HCT116 (cell line): ENCODE measurements at regions not wholly inside any gene's neighbourhood (a gene's known extent, or its start where the extent isn't known, plus 50 kb on each side); places are given as distances from the start of the nearest gene placed in this dataset.

Experiments
- ATAC-seq: fragments of 200-7000 bp; cut with Tn5 transposase; 2 replicates; pipeline ENCODE4 v1.9.1; 2020; ENCODE audit warnings: mild to moderate bottlenecking, moderate library complexity
- BruUV-seq: library from RNA; stranded (reverse); fragments of 400-500 nt; replicated peaks from 2 replicates; lab custom pipeline; 2021; lab: Mats Ljungman, UMichigan
- CTCF ChIA-PET: fragments of 300-600 bp; sonication (Branson Sonifier 250); formaldehyde crosslinking; loops from one replicate; lab custom pipeline; 2021; ENCODE audit warnings: antibody characterized with exemption; lab: Charles Lee
- POLR2A ChIA-PET: fragments of 300-600, 350-600 bp; sonication (Branson Sonifier 250); formaldehyde crosslinking; loops from one replicate; lab custom pipeline; 2021; ENCODE audit warnings: antibody characterized with exemption; lab: Charles Lee
- RAD21 ChIA-PET, 2 experiments: fragments of 300-600 bp; sonication (Branson Sonifier 250); formaldehyde crosslinking; loops; one replicate each; lab custom pipeline; 2023; ENCODE audit warnings: low total read pairs in 2 of 2; ENCODE audit not compliant: uncharacterized antibody in 2 of 2, unreplicated experiment in 2 of 2, low non-redundant PET in 1 of 2; lab: Charles Lee
- DNase-seq: peaks from one replicate; pipeline ENCODE4 v3.0.0-alpha.2; 2010; ENCODE audit warnings: low read depth, low spot score
- H2AFZ ChIP-seq: fragments of 200-600 bp; shearing (Covaris generic), sonication (generic); 2 replicates; pipeline ENCODE4 v1.6.1; 2017; ENCODE audit warnings: low read depth, mixed run types, mixed read lengths, antibody characterized with exemption, low read length; ENCODE audit not compliant: poor library complexity, severe bottlenecking
- H3K27ac ChIP-seq: 2 replicates; pipeline ENCODE4 v1.5.1; 2012; ENCODE audit warnings: low read depth, low read length
- H3K27me3 ChIP-seq: fragments of 200-600 bp; sonication (generic); 2 replicates; pipeline ENCODE4 v1.6.1; 2016; ENCODE audit warnings: mixed run types, low read length, mixed read lengths; ENCODE audit not compliant: insufficient read depth
- H3K36me3 ChIP-seq, 2 experiments: fragments of 200-500 bp in 1 of 2; fragments of 200-600 bp in 1 of 2; sonication (Bioruptor generic) in 1 of 2; sonication (generic) in 1 of 2; 2 replicates each; pipeline versions ENCODE4 v1.5.1 to v1.6.1; 2014 to 2016; ENCODE audit warnings: low read length in 2 of 2, inconsistent platforms in 1 of 2, mixed read lengths in 1 of 2, mixed run types in 1 of 2; ENCODE audit not compliant: insufficient read depth in 2 of 2, control insufficient read depth in 1 of 2
- H3K4me1 ChIP-seq, 2 experiments: fragments of 200-600 bp in 1 of 2; sonication (generic) in 1 of 2; 2 replicates each; pipeline versions ENCODE4 v1.5.1 to v1.6.1; 2012 to 2017; ENCODE audit warnings: low read length in 2 of 2, inconsistent platforms in 1 of 2, mild to moderate bottlenecking in 1 of 2, mixed read lengths in 1 of 2, mixed run types in 1 of 2, moderate library complexity in 1 of 2; ENCODE audit not compliant: insufficient read depth in 2 of 2, control insufficient read depth in 1 of 2
- H3K4me2 ChIP-seq: fragments of 200-600 bp; sonication (generic); 2 replicates; pipeline ENCODE4 v1.6.1; 2017; ENCODE audit warnings: mixed run types, low read length, mixed read lengths
- H3K4me3 ChIP-seq, 2 experiments: fragments of 200-600 bp in 1 of 2; sonication (generic) in 1 of 2; replicated peaks in 1 of 2; 2 replicates each; pipeline ENCODE4 v1.5.1; 2011 to 2016; ENCODE audit warnings: low read length in 2 of 2, control low read depth in 1 of 2, low read depth in 1 of 2, mild to moderate bottlenecking in 1 of 2, mixed read lengths in 1 of 2, mixed run types in 1 of 2
- H3K79me2 ChIP-seq: fragments of 200-600 bp; sonication (generic); 2 replicates; pipeline ENCODE4 v1.6.1; 2017; ENCODE audit warnings: mild to moderate bottlenecking, mixed run types, low read length, moderate library complexity, mixed read lengths; ENCODE audit not compliant: insufficient read depth
- H3K9ac ChIP-seq: fragments of 200-600 bp; sonication (generic); 2 replicates; pipeline ENCODE4 v1.6.1; 2016; ENCODE audit warnings: low read length, mixed read lengths
- H3K9me2 ChIP-seq: fragments of 200-600 bp; sonication (generic), shearing (Covaris generic); 2 replicates; pipeline ENCODE4 v1.6.1; 2017; ENCODE audit warnings: mixed run types, mild to moderate bottlenecking, moderate library complexity; ENCODE audit not compliant: insufficient read depth
- H3K9me3 ChIP-seq, 2 experiments: fragments of 200-500 bp in 1 of 2; fragments of 200-600 bp in 1 of 2; sonication (Bioruptor generic) in 1 of 2; sonication (generic) in 1 of 2; 2 replicates each; pipeline ENCODE4 v1.6.1; 2014 to 2017; ENCODE audit warnings: low read length in 2 of 2, mixed read lengths in 2 of 2, inconsistent platforms in 1 of 2, low read depth in 1 of 2, mild to moderate bottlenecking in 1 of 2, mixed run types in 1 of 2, moderate library complexity in 1 of 2; ENCODE audit not compliant: control insufficient read depth in 1 of 2, insufficient read depth in 1 of 2
- H4K20me1 ChIP-seq: fragments of 200-600 bp; sonication (generic), shearing (Covaris generic); 2 replicates; pipeline ENCODE4 v1.6.1; 2017; ENCODE audit warnings: mixed run types, mild to moderate bottlenecking, moderate library complexity; ENCODE audit not compliant: insufficient read depth
- ATF3 ChIP-seq: IDR thresholded peaks from 2 replicates; pipeline ENCODE4 v1.6.1; 2012
- EGR1 ChIP-seq: IDR thresholded peaks from 2 replicates; pipeline ENCODE4 v1.6.1; 2012; ENCODE audit warnings: low read depth
- ELF1 ChIP-seq: IDR thresholded peaks from 2 replicates; pipeline ENCODE4 v1.6.1; 2012; ENCODE audit warnings: low read depth, borderline replicate concordance
- EZH2 ChIP-seq: fragments of 200-600 bp; sonication (generic); IDR thresholded peaks from 2 replicates; pipeline ENCODE4 v1.6.1; 2017; ENCODE audit warnings: antibody characterized with exemption, mixed run types
- MAX ChIP-seq: IDR thresholded peaks from 2 replicates; pipeline ENCODE4 v1.6.1; 2012
- POLR2AphosphoS5 ChIP-seq: IDR thresholded peaks from 2 replicates; pipeline ENCODE4 v1.6.1; 2011; ENCODE audit warnings: mild to moderate bottlenecking, low read depth, low read length, moderate library complexity
- RAD21 ChIP-seq: IDR thresholded peaks from 2 replicates; pipeline ENCODE4 v1.6.1; 2012; ENCODE audit warnings: low read depth, mild to moderate bottlenecking
- REST ChIP-seq: IDR thresholded peaks from 2 replicates; pipeline ENCODE4 v1.6.1; 2012; ENCODE audit warnings: low read depth
- SIN3A ChIP-seq: IDR thresholded peaks from 2 replicates; pipeline ENCODE4 v1.6.1; 2012; ENCODE audit warnings: low read depth
- SP1 ChIP-seq: IDR thresholded peaks from 2 replicates; pipeline ENCODE4 v1.6.1; 2012; ENCODE audit warnings: low read depth
- SRF ChIP-seq: IDR thresholded peaks from 2 replicates; pipeline ENCODE4 v1.6.1; 2012; ENCODE audit warnings: low read depth
- TCF7L2 ChIP-seq: IDR thresholded peaks from 2 replicates; pipeline ENCODE4 v1.7.0; 2011; ENCODE audit warnings: borderline replicate concordance, inconsistent platforms; ENCODE audit not compliant: insufficient read depth, insufficient read length; ENCODE audit errors: extremely low read depth
- YY1 ChIP-seq: IDR thresholded peaks from 2 replicates; pipeline ENCODE4 v1.6.1; 2011; ENCODE audit warnings: low read length, low read depth, moderate library complexity, mild to moderate bottlenecking; ENCODE audit not compliant: insufficient replicate concordance; ENCODE audit errors: extremely low read depth
- ZNF274 ChIP-seq: fragments of 200-500 bp; sonication (Bioruptor generic); IDR thresholded peaks from 2 replicates; pipeline ENCODE4 v1.6.1; 2014; ENCODE audit warnings: mild to moderate bottlenecking, low read depth, low read length, inconsistent platforms
- intact Hi-C: fragments of 100-400 bp; cut with micrococcal nuclease; formaldehyde crosslinking; loops from 2 replicates; pipeline ENCODE4 v1.10.0; 2022

- Histone ChIP-seq H3K4me2 (peak overlapping the region; percentile 40), H3K9me2 (no peaks in the 10 kb centered on the region), H3K9ac (no peak overlapping the region), H4K20me1 (no peaks in the 10 kb centered on the region), H3K4me3 (no peak overlapping the region), H3K9me3 (no peaks in the 10 kb centered on the region), H3K27ac (no peak overlapping the region)
- CTCF ChIA-PET = no interaction called here
- DNase-seq (no peak), ATAC-seq (no peak)
- intact Hi-C loops = no loop called here
- TF ChIP-seq EGR1 (0 out of 2 replicates have a peak, but pooled peaks have one; percentile 40), TCF7L2 (no peak)
- TF ChIP-seq, all 23 proteins: peak for 1
- POLR2A ChIA-PET = no interaction called here
- Histone ChIP-seq H3K27me3 (no peaks in the 10 kb centered on the region), H3K79me2 (no peaks in the 10 kb centered on the region), H3K36me3 (no peaks in the 10 kb centered on the region), H2AFZ (peak overlapping the region; percentile 67), H3K4me1 (peaks cover 21 to 27% of the 10 kb centered on the region in 2 experiments)
- BruUV-seq = no TSS peak
- RAD21 ChIA-PET = no interaction called here
Measured at GRCh38 chr9:90998573-90998972, 197.0 kb downstream of the SYK start.

GRCh38 chr9:90999425-91000397 lies 198.1 kb downstream of the SYK start:
- intact Hi-C loops = no loop called here
- Histone ChIP-seq H3K36me3 (no peaks in the 10 kb centered on the region), H3K27ac (no peak overlapping the region), H3K9me3 (no peaks in the 10 kb centered on the region), H3K27me3 (no peaks in the 10 kb centered on the region), H3K9me2 (no peaks in the 10 kb centered on the region), H3K4me1 (peaks cover 21 to 27% of the 10 kb centered on the region in 2 experiments), H3K79me2 (no peaks in the 10 kb centered on the region), H3K9ac (no peak overlapping the region), H2AFZ (peak overlapping the region; percentile 67), H3K4me2 (no peak overlapping the region), H3K4me3 (no peak overlapping the region), H4K20me1 (no peaks in the 10 kb centered on the region)
- ChIA-PET POLR2A (no interaction called here), RAD21 (interaction anchor here in 1 of 2 experiments (0.6 kb wide), 1 partner anchor 191 kb away, joined by 4 read pairs; no protein-coding TSS in a partner anchor), CTCF (no interaction called here)
- ATAC-seq = no peak
- no TSS peak for BruUV-seq
- no peak for DNase-seq
- no peak for TF ChIP-seq POLR2AphosphoS5
- TF ChIP-seq SRF = no peak
- no peak for TF ChIP-seq ELF1
- no peak for TF ChIP-seq EZH2
- TF ChIP-seq YY1 = no peak
- no peak for TF ChIP-seq REST
- no peak for TF ChIP-seq MAX
- TF ChIP-seq RAD21 = no peak
- TF ChIP-seq ZNF274 = no peak
- no peak for TF ChIP-seq SIN3A
- TF ChIP-seq ATF3 = no peak
- no peak for TF ChIP-seq SP1
